HEK293 (cell line): ENCODE measurements at regions not wholly inside any gene's neighbourhood (a gene's known extent, or its start where the extent isn't known, plus 50 kb on each side); places are given as distances from the start of the nearest gene placed in this dataset.

ENCODE experiments used
- CTCF ChIA-PET: fragments of 350-600 bp; formaldehyde crosslinking; extraction: SDS; loops from one replicate; lab custom pipeline; 2021; ENCODE audit warnings: antibody characterized with exemption; lab: Yijun Ruan, JAX
- POLR2A ChIA-PET: fragments of 300-600 bp; formaldehyde crosslinking; extraction: SDS; loops from one replicate; lab custom pipeline; 2020; ENCODE audit warnings: antibody characterized with exemption, inconsistent platforms; lab: Yijun Ruan, JAX
- H3K27ac ChIP-seq: fragments of 200-500 bp; sonication (Bioruptor generic); 2 replicates; pipeline ENCODE4 v1.5.1; 2014; ENCODE audit warnings: low read depth, low read length, control low read depth, inconsistent platforms; ENCODE audit errors: extremely low read depth
- H3K36me3 ChIP-seq, 2 experiments: fragments of 200-500 bp in 1 of 2; sonication (Bioruptor generic) in 1 of 2; 1 replicate in 1 of 2; 2 replicates in 1 of 2; pipeline ENCODE4 v1.5.1; 2014 to 2017; ENCODE audit warnings: inconsistent platforms in 2 of 2, low read length in 2 of 2; ENCODE audit not compliant: control insufficient read depth in 2 of 2, insufficient read depth in 1 of 2
- H3K4me1 ChIP-seq: fragments of 200-500 bp; sonication (Bioruptor generic); 2 replicates; pipeline ENCODE4 v1.5.1; 2014; ENCODE audit warnings: mild to moderate bottlenecking, low read length, inconsistent platforms; ENCODE audit not compliant: control insufficient read depth, insufficient read depth
- H3K4me3 ChIP-seq: 2 replicates; pipeline ENCODE4 v1.5.1; 2011; ENCODE audit warnings: low read depth, mild to moderate bottlenecking, control low read depth, low read length, moderate library complexity
- H3K9me3 ChIP-seq: fragments of 200-500 bp; sonication (Bioruptor generic); 2 replicates; pipeline ENCODE4 v1.5.1; 2014; ENCODE audit warnings: low read depth, low read length, inconsistent platforms; ENCODE audit not compliant: control insufficient read depth, insufficient read depth
- BCL11A ChIP-seq: fragments of 450-650 bp; formaldehyde crosslinking; IDR thresholded peaks from 2 replicates; pipeline ENCODE4 v1.5.1; 2016; ENCODE audit warnings: low read depth, missing biosample characterization, missing genetic modification characterization
- EGR2 ChIP-seq: fragments of 450-650 bp; formaldehyde crosslinking; IDR thresholded peaks from 2 replicates; pipeline ENCODE4 v1.5.1; 2016; ENCODE audit warnings: low read depth, missing biosample characterization, missing genetic modification characterization
- FEZF1 ChIP-seq: fragments of 450-650 bp; formaldehyde crosslinking; IDR thresholded peaks from 2 replicates; pipeline ENCODE4 v1.5.1; 2016; ENCODE audit warnings: missing biosample characterization, missing genetic modification characterization
- KLF9 ChIP-seq: fragments of 450-650 bp; formaldehyde crosslinking; IDR thresholded peaks from 2 replicates; pipeline ENCODE4 v1.5.1; 2016; ENCODE audit warnings: missing biosample characterization, missing genetic modification characterization, low read depth
- WT1 ChIP-seq: fragments of 450-650 bp; formaldehyde crosslinking; IDR thresholded peaks from 2 replicates; pipeline ENCODE4 v1.5.1; 2016; ENCODE audit warnings: missing biosample characterization, missing genetic modification characterization
- ZBTB48 ChIP-seq: fragments of 450-650 bp; formaldehyde crosslinking; IDR thresholded peaks from 2 replicates; pipeline ENCODE4 v1.5.1; 2016; ENCODE audit warnings: missing biosample characterization, missing genetic modification characterization
- ZNF121 ChIP-seq: fragments of 450-650 bp; formaldehyde crosslinking; IDR thresholded peaks from 2 replicates; pipeline ENCODE4 v1.5.1; 2016; ENCODE audit warnings: missing biosample characterization, missing genetic modification characterization
- ZNF138 ChIP-seq: fragments of 450-650 bp; formaldehyde crosslinking; IDR thresholded peaks from 2 replicates; pipeline ENCODE4 v1.5.1; 2016; ENCODE audit warnings: missing biosample characterization, missing genetic modification characterization, borderline replicate concordance
- ZNF148 ChIP-seq: fragments of 450-650 bp; formaldehyde crosslinking; IDR thresholded peaks from 2 replicates; pipeline ENCODE4 v1.5.0; 2017; ENCODE audit warnings: missing biosample characterization, missing genetic modification characterization, borderline replicate concordance
- ZNF157 ChIP-seq: fragments of 450-650 bp; formaldehyde crosslinking; IDR thresholded peaks from 2 replicates; pipeline ENCODE4 v1.5.1; 2016; ENCODE audit warnings: missing biosample characterization, missing genetic modification characterization
- ZNF18 ChIP-seq: fragments of 450-650 bp; formaldehyde crosslinking; IDR thresholded peaks from 2 replicates; pipeline ENCODE4 v1.5.1; 2016; ENCODE audit warnings: missing biosample characterization, missing genetic modification characterization
- ZNF184 ChIP-seq: fragments of 450-650 bp; IDR thresholded peaks from 2 replicates; pipeline ENCODE4 v1.5.1; 2018; ENCODE audit warnings: missing biosample characterization, mild to moderate bottlenecking, missing genetic modification characterization
- ZNF2 ChIP-seq: fragments of 450-650 bp; formaldehyde crosslinking; IDR thresholded peaks from 2 replicates; pipeline ENCODE4 v1.5.1; 2016; ENCODE audit warnings: missing biosample characterization, missing genetic modification characterization
- ZNF223 ChIP-seq: fragments of 450-650 bp; formaldehyde crosslinking; IDR thresholded peaks from 2 replicates; pipeline ENCODE4 v1.5.1; 2016; ENCODE audit warnings: missing biosample characterization, missing genetic modification characterization
- ZNF23 ChIP-seq: fragments of 450-650 bp; formaldehyde crosslinking; IDR thresholded peaks from 2 replicates; pipeline ENCODE4 v1.5.1; 2016; ENCODE audit warnings: missing biosample characterization, missing genetic modification characterization, borderline replicate concordance
- ZNF341 ChIP-seq: fragments of 450-650 bp; formaldehyde crosslinking; IDR thresholded peaks from 2 replicates; pipeline ENCODE4; 2016; ENCODE audit warnings: low read depth, missing biosample characterization, missing genetic modification characterization
- ZNF37A ChIP-seq: fragments of 450-650 bp; IDR thresholded peaks from 2 replicates; pipeline ENCODE4 v1.5.1; 2018; ENCODE audit warnings: missing biosample characterization, missing genetic modification characterization
- ZNF426 ChIP-seq: fragments of 450-650 bp; formaldehyde crosslinking; IDR thresholded peaks from 2 replicates; pipeline ENCODE4 v1.5.1; 2017; ENCODE audit warnings: missing biosample characterization, missing genetic modification characterization, mild to moderate bottlenecking, inconsistent platforms, moderate library complexity
- ZNF48 ChIP-seq: fragments of 450-650 bp; formaldehyde crosslinking; IDR thresholded peaks from 2 replicates; pipeline ENCODE4 v1.5.1; 2016; ENCODE audit warnings: missing biosample characterization, missing genetic modification characterization
- ZNF518A ChIP-seq: fragments of 450-650 bp; formaldehyde crosslinking; conservative IDR thresholded peaks from 2 replicates; pipeline ENCODE4 v1.5.1; 2016; ENCODE audit warnings: low read depth, missing biosample characterization, missing genetic modification characterization
- ZNF530 ChIP-seq: fragments of 450-650 bp; formaldehyde crosslinking; IDR thresholded peaks from 2 replicates; pipeline ENCODE4 v1.5.1; 2016; ENCODE audit warnings: low read depth, missing biosample characterization, missing genetic modification characterization
- ZNF544 ChIP-seq: fragments of 450-650 bp; formaldehyde crosslinking; IDR thresholded peaks from 2 replicates; pipeline ENCODE4 v1.5.0; 2017; ENCODE audit warnings: missing biosample characterization, missing genetic modification characterization
- ZNF549 ChIP-seq: fragments of 450-650 bp; IDR thresholded peaks from 2 replicates; pipeline ENCODE4 v1.5.1; 2018; ENCODE audit warnings: missing biosample characterization, missing genetic modification characterization, mild to moderate bottlenecking, inconsistent platforms, moderate library complexity
- ZNF623 ChIP-seq: fragments of 450-650 bp; formaldehyde crosslinking; IDR thresholded peaks from 2 replicates; pipeline ENCODE4 v1.5.1; 2016; ENCODE audit warnings: missing biosample characterization, missing genetic modification characterization
- ZNF624 ChIP-seq: fragments of 450-650 bp; formaldehyde crosslinking; IDR thresholded peaks from 2 replicates; pipeline ENCODE4 v1.5.1; 2017; ENCODE audit warnings: missing biosample characterization, missing genetic modification characterization
- ZNF701 ChIP-seq: fragments of 450-650 bp; formaldehyde crosslinking; IDR thresholded peaks from 2 replicates; pipeline ENCODE4 v1.5.1; 2016; ENCODE audit warnings: missing biosample characterization, missing genetic modification characterization
- ZNF747 ChIP-seq: fragments of 450-650 bp; formaldehyde crosslinking; IDR thresholded peaks from 2 replicates; pipeline ENCODE4 v1.5.1; 2016; ENCODE audit warnings: missing biosample characterization, missing genetic modification characterization
- ZNF76 ChIP-seq: fragments of 450-650 bp; formaldehyde crosslinking; IDR thresholded peaks from 2 replicates; pipeline ENCODE4; 2016; ENCODE audit warnings: low read depth, missing biosample characterization, missing genetic modification characterization, borderline replicate concordance
- ZNF768 ChIP-seq: fragments of 450-650 bp; formaldehyde crosslinking; IDR thresholded peaks from 2 replicates; pipeline ENCODE4 v1.5.1; 2018; ENCODE audit warnings: missing biosample characterization, mild to moderate bottlenecking, missing genetic modification characterization
- ZXDB ChIP-seq: fragments of 450-650 bp; formaldehyde crosslinking; IDR thresholded peaks from 2 replicates; pipeline ENCODE4 v1.5.1; 2016; ENCODE audit warnings: missing biosample characterization, missing genetic modification characterization

GRCh38 chr13:65603160-65603559 is 1627.0 kb downstream of the PCDH9 start:
- Histone ChIP-seq H3K4me3 (no peak overlapping the region), H3K9me3 (no peaks in the 10 kb centered on the region), H3K36me3 (no peaks in the 10 kb centered on the region), H3K27ac (no peak overlapping the region), H3K4me1 (no peaks in the 10 kb centered on the region)
- no peak for TF ChIP-seq ZNF341 (tag by site-specific recombination)
- no peak for TF ChIP-seq KLF9 (tag by site-specific recombination)
- TF ChIP-seq ZNF768, result no peak
- no peak for TF ChIP-seq ZNF426 (tag by site-specific recombination)
- TF ChIP-seq ZNF530, result no peak
- no peak for TF ChIP-seq EGR2
- TF ChIP-seq WT1 (tag by site-specific recombination), result no peak
- TF ChIP-seq ZNF48 (tag by site-specific recombination), result no peak
- no peak for TF ChIP-seq ZNF223 (tag by site-specific recombination)
- no peak for TF ChIP-seq ZNF549 (tag by site-specific recombination)
- no peak for TF ChIP-seq ZBTB48 (tag by site-specific recombination)
- no peak for TF ChIP-seq FEZF1 (tag by site-specific recombination)
- TF ChIP-seq ZNF624, result no peak
- no peak for TF ChIP-seq ZNF544 (tag by site-specific recombination)
- TF ChIP-seq ZNF518A (tag by site-specific recombination), result no peak
- TF ChIP-seq BCL11A (tag by site-specific recombination), result no peak
- no peak for TF ChIP-seq ZNF184
- TF ChIP-seq ZXDB (tag by site-specific recombination), result no peak
- TF ChIP-seq ZNF121 (tag by site-specific recombination), result no peak
- TF ChIP-seq ZNF18 (tag by site-specific recombination), result no peak
- POLR2A ChIA-PET, result no interaction called here
- CTCF ChIA-PET, result no interaction called here

GRCh38 chr13:65601855-65602254 is 1628.3 kb downstream of the PCDH9 start:
- ChIA-PET POLR2A (no interaction called here), CTCF (no interaction called here)
- Histone ChIP-seq H3K27ac (no peak overlapping the region), H3K9me3 (no peaks in the 10 kb centered on the region), H3K36me3 (no peaks in the 10 kb centered on the region), H3K4me1 (no peaks in the 10 kb centered on the region), H3K4me3 (no peak overlapping the region)
- no peak for TF ChIP-seq ZNF23 (tag by site-specific recombination)
- TF ChIP-seq ZNF549 (tag by site-specific recombination), result no peak
- TF ChIP-seq ZNF157, result no peak
- TF ChIP-seq ZNF76, result no peak
- no peak for TF ChIP-seq ZNF2 (tag by site-specific recombination)
- TF ChIP-seq ZNF148 (tag by site-specific recombination), result no peak
- TF ChIP-seq ZNF121 (tag by site-specific recombination), result no peak
- TF ChIP-seq ZNF747 (tag by site-specific recombination), result no peak
- no peak for TF ChIP-seq ZNF37A (tag by site-specific recombination)
- no peak for TF ChIP-seq ZNF623 (tag by site-specific recombination)
- no peak for TF ChIP-seq ZNF701 (tag by site-specific recombination)
- TF ChIP-seq ZNF138, result no peak
